A549 (cell line): ENCODE measurements at regions not wholly inside any gene's neighbourhood (a gene's known extent, or its start where the extent isn't known, plus 50 kb on each side); places are given as distances from the start of the nearest gene placed in this dataset.

ENCODE experiments used
- ATAC-seq, 2 experiments: fragments of 200-7000 bp in 1 of 2; fragments of >200 bp in 1 of 2; cut with Nextera tagmentation in 1 of 2; cut with Tn5 transposase in 1 of 2; 3 replicates each; pipeline versions ENCODE4 v1.8.0 to v1.9.1; 2018 to 2020; ENCODE audit warnings: mild to moderate bottlenecking in 1 of 2, moderate library complexity in 1 of 2
- CTCF ChIA-PET: fragments of 300-600 bp; sonication (Branson Sonifier 250); formaldehyde crosslinking; extraction: SDS; loops from one replicate; lab custom pipeline; 2021; ENCODE audit warnings: antibody characterized with exemption, inconsistent platforms; lab: Yijun Ruan, JAX
- POLR2A ChIA-PET: fragments of 350-600 bp; formaldehyde crosslinking; extraction: SDS; loops from one replicate; lab custom pipeline; 2021; ENCODE audit warnings: antibody characterized with exemption, inconsistent platforms; lab: Yijun Ruan, JAX
- DNase-seq, 2 experiments: peaks; one replicate each; pipeline versions ENCODE4 v3.0.0 to v3.0.0-alpha.2; 2011 to 2016; ENCODE audit warnings: low read depth in 1 of 2, low spot score in 1 of 2
- FAIRE-seq: peaks from 2 replicates; lab custom pipeline; 2011; peaks lifted over from hg19 to GRCh38; lab: Jason Lieb, UNC
- H3K27ac ChIP-seq, 2 experiments: fragments of >200 bp; sonication (Bioruptor Twin); formaldehyde crosslinking; 3 replicates each; pipeline ENCODE4 v1.5.1; 2016 to 2017
- H3K4me1 ChIP-seq: fragments of >200 bp; sonication (Bioruptor Twin); formaldehyde crosslinking; 3 replicates; pipeline ENCODE4 v1.6.1; 2016
- H3K4me2 ChIP-seq: fragments of >200 bp; sonication (Bioruptor Twin); formaldehyde crosslinking; 3 replicates; pipeline ENCODE4 v1.6.1; 2016
- H3K4me3 ChIP-seq: fragments of >200 bp; sonication (Bioruptor Twin); formaldehyde crosslinking; 3 replicates; pipeline ENCODE4 v1.5.1; 2016
- H3K9me3 ChIP-seq: fragments of >200 bp; sonication (Bioruptor Twin); formaldehyde crosslinking; 3 replicates; pipeline ENCODE4 v1.6.1; 2016
- BCL3 ChIP-seq: fragments of >200 bp; sonication (Bioruptor Twin); formaldehyde crosslinking; IDR thresholded peaks from 3 replicates; pipeline ENCODE4 v1.6.1; 2016
- CEBPB ChIP-seq, 2 experiments: fragments of >200 bp in 1 of 2; sonication (Bioruptor Twin) in 1 of 2; formaldehyde crosslinking in 1 of 2; IDR thresholded peaks; 2 replicates each; pipeline ENCODE4 v1.6.1; 2012 to 2016
- CHD2 ChIP-seq: fragments of 150-350 bp; IDR thresholded peaks from 2 replicates; pipeline ENCODE4 v1.6.1; 2014; ENCODE audit warnings: low read length; ENCODE audit not compliant: partially characterized antibody
- CHD4 ChIP-seq: fragments of 200-600 bp; sonication (generic); IDR thresholded peaks from 2 replicates; pipeline ENCODE4 v1.6.1; 2016; ENCODE audit warnings: antibody characterized with exemption, mild to moderate bottlenecking, borderline replicate concordance
- CTCF ChIP-seq: fragments of >200 bp; sonication (Bioruptor Twin); formaldehyde crosslinking; IDR thresholded peaks from 3 replicates; pipeline ENCODE4 v1.5.1; 2016
- EHMT2 ChIP-seq: fragments of 200-600 bp; sonication (generic); IDR thresholded peaks from 2 replicates; pipeline ENCODE4 v1.6.1; 2016; ENCODE audit warnings: antibody characterized with exemption, low read depth, mild to moderate bottlenecking, moderate library complexity
- EP300 ChIP-seq, 2 experiments: fragments of >200 bp; sonication (Bioruptor Twin); formaldehyde crosslinking; IDR thresholded peaks; 2 replicates in 1 of 2; 3 replicates in 1 of 2; pipeline ENCODE4 v1.6.1; 2016 to 2017
- FOSB ChIP-seq: fragments of 250-450 bp; sonication (Bioruptor Pico); IDR thresholded peaks from 2 replicates; pipeline ENCODE4 v1.5.0; 2020; ENCODE audit warnings: mild to moderate bottlenecking, moderate library complexity
- FOSL2 ChIP-seq, 2 experiments: fragments of 450-650 bp in 1 of 2; fragments of >200 bp in 1 of 2; sonication (Bioruptor Twin) in 1 of 2; formaldehyde crosslinking; IDR thresholded peaks; 2 replicates each; pipeline versions ENCODE4 v1.5.0 to v1.6.1; 2016 to 2020; ENCODE audit warnings: mild to moderate bottlenecking in 1 of 2, moderate library complexity in 1 of 2
- GATA3 ChIP-seq: IDR thresholded peaks from 2 replicates; pipeline ENCODE4 v1.6.1; 2012; ENCODE audit warnings: borderline replicate concordance
- HES2 ChIP-seq: fragments of >200 bp; sonication (Bioruptor Twin); formaldehyde crosslinking; IDR thresholded peaks from 2 replicates; pipeline ENCODE4 v1.6.1; 2016
- HMGXB4 ChIP-seq: fragments of 250-450 bp; sonication (Bioruptor Pico); IDR thresholded peaks from 2 replicates; pipeline ENCODE4 v1.5.0; 2021; ENCODE audit warnings: mild to moderate bottlenecking, moderate library complexity, borderline replicate concordance
- HOXA7 ChIP-seq: fragments of 250-450 bp; sonication (Bioruptor Pico); IDR thresholded peaks from 2 replicates; pipeline ENCODE4 v1.5.0; 2020; ENCODE audit warnings: mild to moderate bottlenecking, moderate library complexity
- HOXB13 ChIP-seq: fragments of 250-450 bp; sonication (Bioruptor Pico); IDR thresholded peaks from 2 replicates; pipeline ENCODE4 v1.5.0; 2020; ENCODE audit warnings: low read depth, mild to moderate bottlenecking, moderate library complexity
- HOXB5 ChIP-seq: fragments of 250-450 bp; sonication (Bioruptor Pico); IDR thresholded peaks from 2 replicates; pipeline ENCODE4 v1.5.0; 2020; ENCODE audit warnings: mild to moderate bottlenecking, moderate library complexity
- JUN ChIP-seq, 2 experiments: fragments of >200 bp; sonication (Bioruptor Twin); formaldehyde crosslinking; IDR thresholded peaks; 2 replicates in 1 of 2; 3 replicates in 1 of 2; pipeline ENCODE4 v1.6.1; 2016 to 2017
- KDM1A ChIP-seq: fragments of 200-600 bp; sonication (generic); IDR thresholded peaks from 2 replicates; pipeline ENCODE4 v1.6.1; 2016; ENCODE audit warnings: low read depth, mild to moderate bottlenecking
- KDM5A ChIP-seq: fragments of 200-600 bp; sonication (generic); IDR thresholded peaks from 2 replicates; pipeline ENCODE4 v1.6.1; 2016; ENCODE audit warnings: antibody characterized with exemption, mild to moderate bottlenecking
- MAFK ChIP-seq: fragments of 450-650 bp; IDR thresholded peaks from 2 replicates; pipeline ENCODE4 v1.6.1; 2014; ENCODE audit not compliant: partially characterized antibody
- MAZ ChIP-seq: fragments of 150-350 bp; IDR thresholded peaks from 2 replicates; pipeline ENCODE4 v1.6.1; 2014; ENCODE audit warnings: antibody characterized with exemption, low read depth, low read length, borderline replicate concordance
- NR3C1 ChIP-seq: fragments of >200 bp; sonication (Bioruptor Twin); formaldehyde crosslinking; IDR thresholded peaks from 3 replicates; pipeline ENCODE4 v1.6.1; 2017
- POLR2A ChIP-seq: IDR thresholded peaks from 2 replicates; pipeline ENCODE4 v1.6.1; 2012; ENCODE audit warnings: mild to moderate bottlenecking, low read length
- POLR2AphosphoS2 ChIP-seq: conservative IDR thresholded peaks from 2 replicates; pipeline ENCODE4 v1.6.1; 2012; ENCODE audit warnings: low read length, improper control_type of control experiment, inconsistent platforms
- RAD21 ChIP-seq, 2 experiments: fragments of >200 bp in 1 of 2; sonication (Bioruptor Twin) in 1 of 2; formaldehyde crosslinking in 1 of 2; IDR thresholded peaks in 1 of 2; conservative IDR thresholded peaks in 1 of 2; 2 replicates in 1 of 2; 3 replicates in 1 of 2; pipeline ENCODE4 v1.6.1; 2012 to 2018; ENCODE audit warnings: inconsistent platforms in 1 of 2
- RARB ChIP-seq: fragments of 250-450 bp; sonication (Bioruptor Pico); IDR thresholded peaks from 2 replicates; pipeline ENCODE4 v1.8.0; 2021; ENCODE audit warnings: mild to moderate bottlenecking, moderate library complexity
- RFX5 ChIP-seq: fragments of 450-650 bp; IDR thresholded peaks from 2 replicates; pipeline ENCODE4 v1.7.1; 2014; ENCODE audit warnings: antibody characterized with exemption, mild to moderate bottlenecking, moderate library complexity
- SREBF2 ChIP-seq: fragments of 450-650 bp; IDR thresholded peaks from 2 replicates; pipeline ENCODE4 v1.6.1; 2014; ENCODE audit warnings: mild to moderate bottlenecking, moderate library complexity
- TP53 ChIP-seq: fragments of 250-450 bp; sonication (Bioruptor Pico); IDR thresholded peaks from 2 replicates; pipeline ENCODE4 v1.5.0; 2021; ENCODE audit warnings: mild to moderate bottlenecking, moderate library complexity
- ZFP36 ChIP-seq: fragments of 450-650 bp; IDR thresholded peaks from 2 replicates; pipeline ENCODE4 v1.6.1; 2014; ENCODE audit warnings: borderline replicate concordance; ENCODE audit not compliant: partially characterized antibody
- ZSCAN20 ChIP-seq: fragments of 250-450 bp; sonication (Bioruptor Pico); IDR thresholded peaks from 2 replicates; pipeline ENCODE4 v1.8.0; 2022; ENCODE audit warnings: mild to moderate bottlenecking, moderate library complexity
- WGBS: methylation state at CpG from one replicate; pipeline ENCODE4 v1.1.6; 2017; ENCODE audit errors: missing lambda C conversion rate; 5-methylcytosine and 5-hydroxymethylcytosine counted together

GRCh38 chr1:61627365-61627764 is 97.6 kb downstream of the TM2D1 start:
- WGBS, result 74% methylated on average over 2 of the region's 2 CpGs
- POLR2A ChIA-PET, result no interaction called here

GRCh38 chr1:61626816-61627215 is 98.1 kb downstream of the TM2D1 start:
- Histone ChIP-seq H3K4me1 (no peaks in the 10 kb centered on the region), H3K9me3 (no peaks in the 10 kb centered on the region), H3K4me3 (no peak overlapping the region), H3K4me2 (no peak overlapping the region), H3K27ac (no peak overlapping the region)
- CTCF ChIA-PET, result no interaction called here
- FAIRE-seq (no peak), ATAC-seq (no peak), DNase-seq (no peak)
- POLR2A ChIA-PET, result no interaction called here
- 63% methylated on average over 2 of the region's 2 CpGs for WGBS
- no peak for TF ChIP-seq CEBPB (IDR thresholded peaks at IDR 0.05)

More at GRCh38 chr1:61627365-61627764, 97.6 kb downstream of the TM2D1 start:
- Histone ChIP-seq H3K9me3 (no peaks in the 10 kb centered on the region), H3K4me3 (no peak overlapping the region), H3K4me2 (no peak overlapping the region), H3K4me1 (no peaks in the 10 kb centered on the region), H3K27ac (no peak overlapping the region)
- TF ChIP-seq SREBF2 (no peak), MAZ (no peak), BCL3 (no peak), KDM5A (no peak), ZFP36 (no peak), ZSCAN20 (CRISPR knock-in tag) (no peak), RAD21 (conservative IDR thresholded peaks at IDR 0.05 in 1 of 2, IDR thresholded peaks at IDR 0.05 in 1 of 2) (no peak), TP53 (no peak), HES2 (no peak), HMGXB4 (CRISPR knock-in tag) (no peak), MAFK (no peak), JUN (IDR thresholded peaks at IDR 0.05) (no peak), RFX5 (no peak), NR3C1 (no peak), HOXB13 (no peak), POLR2A (no peak), FOSB (no peak), GATA3 (no peak)
- DNase-seq, result no peak
- FAIRE-seq, result no peak
- ATAC-seq, result no peak
- CTCF ChIA-PET, result no interaction called here

GRCh38 chr1:61623852-61624251 is 101.1 kb downstream of the TM2D1 start:
- no peak for ATAC-seq
- Histone ChIP-seq H3K27ac (no peak overlapping the region), H3K4me3 (no peak overlapping the region), H3K4me2 (no peak overlapping the region), H3K9me3 (no peaks in the 10 kb centered on the region), H3K4me1 (no peaks in the 10 kb centered on the region)
- no peak for FAIRE-seq
- no peak for DNase-seq
- POLR2A ChIA-PET, result no interaction called here
- CTCF ChIA-PET, result no interaction called here
- WGBS, result 86% methylated on average over 2 of the region's 2 CpGs
- TF ChIP-seq RARB (CRISPR knock-in tag), result no peak
- TF ChIP-seq HOXB5, result no peak
- TF ChIP-seq EHMT2, result no peak
- no peak for TF ChIP-seq SREBF2
- TF ChIP-seq HOXA7 (CRISPR knock-in tag), result no peak
- TF ChIP-seq POLR2AphosphoS2, result no peak
- TF ChIP-seq CHD4, result no peak
- TF ChIP-seq NR3C1, result no peak
- TF ChIP-seq CHD2, result no peak
- TF ChIP-seq TP53, result no peak
- TF ChIP-seq CTCF, result no peak
- no peak for TF ChIP-seq KDM5A
- no peak for TF ChIP-seq CEBPB (IDR thresholded peaks at IDR 0.05)
- no peak for TF ChIP-seq HMGXB4 (CRISPR knock-in tag)
- TF ChIP-seq KDM1A, result no peak
- TF ChIP-seq EP300 (IDR thresholded peaks at IDR 0.05), result no peak
- no peak for TF ChIP-seq FOSL2 (IDR thresholded peaks at IDR 0.05)
- TF ChIP-seq FOSL2 (CRISPR knock-in tag; IDR thresholded peaks at IDR 0.05), result no peak
- TF ChIP-seq JUN (IDR thresholded peaks at IDR 0.05), result no peak
